ENCODE measurements at regions not wholly inside any gene's neighbourhood (a gene's known extent, or its start where the extent isn't known, plus 50 kb on each side); places are given as distances from the start of the nearest gene placed in this dataset.

- ATAC-seq = no peak
- TF ChIP-seq ZNF8 (CRISPR knock-in tag; IDR thresholded peaks at IDR 0.05) (no peak), ISL1 (CRISPR knock-in tag; IDR thresholded peaks at IDR 0.05) (no peak), RARB (CRISPR knock-in tag; IDR thresholded peaks at IDR 0.05) (no peak), ZFP30 (CRISPR knock-in tag; IDR thresholded peaks at IDR 0.05) (no peak), OSR1 (CRISPR knock-in tag; IDR thresholded peaks at IDR 0.05) (no peak)
- TF ChIP-seq, protein P1, sequence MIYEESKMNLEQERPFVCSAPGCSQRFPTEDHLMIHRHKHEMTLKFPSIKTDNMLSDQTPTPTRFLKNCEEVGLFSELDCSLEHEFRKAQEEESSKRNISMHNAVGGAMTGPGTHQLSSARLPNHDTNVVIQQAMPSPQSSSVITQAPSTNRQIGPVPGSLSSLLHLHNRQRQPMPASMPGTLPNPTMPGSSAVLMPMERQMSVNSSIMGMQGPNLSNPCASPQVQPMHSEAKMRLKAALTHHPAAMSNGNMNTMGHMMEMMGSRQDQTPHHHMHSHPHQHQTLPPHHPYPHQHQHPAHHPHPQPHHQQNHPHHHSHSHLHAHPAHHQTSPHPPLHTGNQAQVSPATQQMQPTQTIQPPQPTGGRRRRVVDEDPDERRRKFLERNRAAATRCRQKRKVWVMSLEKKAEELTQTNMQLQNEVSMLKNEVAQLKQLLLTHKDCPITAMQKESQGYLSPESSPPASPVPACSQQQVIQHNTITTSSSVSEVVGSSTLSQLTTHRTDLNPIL (CRISPR knock-in tag; IDR thresholded peaks at IDR 0.05; ENCODE audit: low read depth) = no peak
These were observed 95.8 kb downstream of the SLIT2 start for GRCh38 chr4:20347531-20347930.

GRCh38 chr4:20348411-20348810 is 96.7 kb downstream of the SLIT2 start:
- TF ChIP-seq GLIS3 (CRISPR knock-in tag; IDR thresholded peaks at IDR 0.05) (no peak), RARB (CRISPR knock-in tag; IDR thresholded peaks at IDR 0.05) (no peak), ZFP30 (CRISPR knock-in tag; IDR thresholded peaks at IDR 0.05) (no peak)

GRCh38 chr4:20351360-20352162 is 99.9 kb downstream of the SLIT2 start:
- ATAC-seq = no peak
- no peak for TF ChIP-seq ZNF70 (CRISPR knock-in tag; IDR thresholded peaks at IDR 0.05)
- no peak for TF ChIP-seq ZNF565 (CRISPR knock-in tag; conservative IDR thresholded peaks at IDR 0.05; ENCODE audit: low read depth)
- no peak for TF ChIP-seq ZFP30 (CRISPR knock-in tag; IDR thresholded peaks at IDR 0.05)
- TF ChIP-seq ZNF8 (CRISPR knock-in tag; IDR thresholded peaks at IDR 0.05) = no peak

More at GRCh38 chr4:20348411-20348810, 96.7 kb downstream of the SLIT2 start:
- ATAC-seq = no peak

- TF ChIP-seq BACH2 (CRISPR knock-in tag; IDR thresholded peaks at IDR 0.05; ENCODE audit: borderline replicate concordance) = no peak
- no peak for TF ChIP-seq SNAI2 (CRISPR knock-in tag; IDR thresholded peaks at IDR 0.05)
- no peak for TF ChIP-seq CSDC2 (CRISPR knock-in tag; IDR thresholded peaks at IDR 0.05)
- no peak for TF ChIP-seq ZFP3 (CRISPR knock-in tag; IDR thresholded peaks at IDR 0.05)
- TF ChIP-seq RARB (CRISPR knock-in tag; IDR thresholded peaks at IDR 0.05) = no peak
- no peak for TF ChIP-seq ESRRG (CRISPR knock-in tag; IDR thresholded peaks at IDR 0.05)
- no peak for TF ChIP-seq PPARA (CRISPR knock-in tag; IDR thresholded peaks at IDR 0.05; ENCODE audit: borderline replicate concordance)
- TF ChIP-seq ZNF70 (CRISPR knock-in tag; IDR thresholded peaks at IDR 0.05) = no peak
- TF ChIP-seq ZFP30 (CRISPR knock-in tag; IDR thresholded peaks at IDR 0.05) = no peak
- ATAC-seq = no peak
These were observed 100.4 kb downstream of the SLIT2 start for GRCh38 chr4:20352163-20352431.

DNA sequence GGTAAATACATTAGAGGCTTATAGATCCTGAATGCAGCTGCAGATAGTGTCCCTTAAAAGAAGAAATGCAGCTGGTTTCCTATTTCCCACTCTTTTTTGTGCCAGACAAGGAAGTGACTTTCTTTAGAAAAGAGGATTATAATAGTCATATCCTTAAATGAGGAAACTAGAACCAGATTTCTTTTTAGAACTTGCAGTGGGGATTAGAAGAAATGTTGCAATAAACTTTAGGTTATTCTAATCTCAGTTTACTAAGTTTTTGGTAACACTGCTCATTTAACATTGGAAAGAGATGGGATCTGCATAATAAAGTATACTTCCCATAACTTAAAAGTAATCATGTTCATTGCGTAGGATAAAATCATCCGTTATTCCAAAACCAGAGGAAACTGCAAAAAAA is 101.9 kb downstream of the SLIT2 start:
- ATAC-seq = no peak
- TF ChIP-seq ISL1 (CRISPR knock-in tag; IDR thresholded peaks at IDR 0.05) (no peak), ZNF70 (CRISPR knock-in tag; IDR thresholded peaks at IDR 0.05) (no peak), RARB (CRISPR knock-in tag; IDR thresholded peaks at IDR 0.05) (no peak), GLIS3 (CRISPR knock-in tag; IDR thresholded peaks at IDR 0.05) (no peak), CSDC2 (CRISPR knock-in tag; IDR thresholded peaks at IDR 0.05) (no peak), ZC3H10 (CRISPR knock-in tag; IDR thresholded peaks at IDR 0.05) (no peak), OSR1 (CRISPR knock-in tag; IDR thresholded peaks at IDR 0.05) (no peak), ARNTL (CRISPR knock-in tag; IDR thresholded peaks at IDR 0.05; ENCODE audit: borderline replicate concordance, low read depth) (no peak), PPARA (CRISPR knock-in tag; IDR thresholded peaks at IDR 0.05; ENCODE audit: borderline replicate concordance) (no peak), ZFP30 (CRISPR knock-in tag; IDR thresholded peaks at IDR 0.05) (no peak), SNAI2 (CRISPR knock-in tag; IDR thresholded peaks at IDR 0.05) (no peak), TCF4 (CRISPR knock-in tag; IDR thresholded peaks at IDR 0.05; ENCODE audit: borderline replicate concordance) (no peak), CSRNP3 (CRISPR knock-in tag; IDR thresholded peaks at IDR 0.05) (no peak), ZNF8 (CRISPR knock-in tag; IDR thresholded peaks at IDR 0.05) (no peak), ZFP3 (CRISPR knock-in tag; IDR thresholded peaks at IDR 0.05) (no peak), ESRRG (CRISPR knock-in tag; IDR thresholded peaks at IDR 0.05) (no peak)
- TF ChIP-seq, protein P2, sequence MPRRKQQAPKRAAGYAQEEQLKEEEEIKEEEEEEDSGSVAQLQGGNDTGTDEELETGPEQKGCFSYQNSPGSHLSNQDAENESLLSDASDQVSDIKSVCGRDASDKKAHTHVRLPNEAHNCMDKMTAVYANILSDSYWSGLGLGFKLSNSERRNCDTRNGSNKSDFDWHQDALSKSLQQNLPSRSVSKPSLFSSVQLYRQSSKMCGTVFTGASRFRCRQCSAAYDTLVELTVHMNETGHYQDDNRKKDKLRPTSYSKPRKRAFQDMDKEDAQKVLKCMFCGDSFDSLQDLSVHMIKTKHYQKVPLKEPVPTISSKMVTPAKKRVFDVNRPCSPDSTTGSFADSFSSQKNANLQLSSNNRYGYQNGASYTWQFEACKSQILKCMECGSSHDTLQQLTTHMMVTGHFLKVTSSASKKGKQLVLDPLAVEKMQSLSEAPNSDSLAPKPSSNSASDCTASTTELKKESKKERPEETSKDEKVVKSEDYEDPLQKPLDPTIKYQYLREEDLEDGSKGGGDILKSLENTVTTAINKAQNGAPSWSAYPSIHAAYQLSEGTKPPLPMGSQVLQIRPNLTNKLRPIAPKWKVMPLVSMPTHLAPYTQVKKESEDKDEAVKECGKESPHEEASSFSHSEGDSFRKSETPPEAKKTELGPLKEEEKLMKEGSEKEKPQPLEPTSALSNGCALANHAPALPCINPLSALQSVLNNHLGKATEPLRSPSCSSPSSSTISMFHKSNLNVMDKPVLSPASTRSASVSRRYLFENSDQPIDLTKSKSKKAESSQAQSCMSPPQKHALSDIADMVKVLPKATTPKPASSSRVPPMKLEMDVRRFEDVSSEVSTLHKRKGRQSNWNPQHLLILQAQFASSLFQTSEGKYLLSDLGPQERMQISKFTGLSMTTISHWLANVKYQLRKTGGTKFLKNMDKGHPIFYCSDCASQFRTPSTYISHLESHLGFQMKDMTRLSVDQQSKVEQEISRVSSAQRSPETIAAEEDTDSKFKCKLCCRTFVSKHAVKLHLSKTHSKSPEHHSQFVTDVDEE (CRISPR knock-in tag; IDR thresholded peaks at IDR 0.05) = no peak
- TF ChIP-seq, protein P3, sequence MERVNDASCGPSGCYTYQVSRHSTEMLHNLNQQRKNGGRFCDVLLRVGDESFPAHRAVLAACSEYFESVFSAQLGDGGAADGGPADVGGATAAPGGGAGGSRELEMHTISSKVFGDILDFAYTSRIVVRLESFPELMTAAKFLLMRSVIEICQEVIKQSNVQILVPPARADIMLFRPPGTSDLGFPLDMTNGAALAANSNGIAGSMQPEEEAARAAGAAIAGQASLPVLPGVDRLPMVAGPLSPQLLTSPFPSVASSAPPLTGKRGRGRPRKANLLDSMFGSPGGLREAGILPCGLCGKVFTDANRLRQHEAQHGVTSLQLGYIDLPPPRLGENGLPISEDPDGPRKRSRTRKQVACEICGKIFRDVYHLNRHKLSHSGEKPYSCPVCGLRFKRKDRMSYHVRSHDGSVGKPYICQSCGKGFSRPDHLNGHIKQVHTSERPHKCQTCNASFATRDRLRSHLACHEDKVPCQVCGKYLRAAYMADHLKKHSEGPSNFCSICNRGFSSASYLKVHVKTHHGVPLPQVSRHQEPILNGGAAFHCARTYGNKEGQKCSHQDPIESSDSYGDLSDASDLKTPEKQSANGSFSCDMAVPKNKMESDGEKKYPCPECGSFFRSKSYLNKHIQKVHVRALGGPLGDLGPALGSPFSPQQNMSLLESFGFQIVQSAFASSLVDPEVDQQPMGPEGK (CRISPR knock-in tag; IDR thresholded peaks at IDR 0.05; ENCODE audit: borderline replicate concordance) = no peak
- TF ChIP-seq, protein P1 (CRISPR knock-in tag; IDR thresholded peaks at IDR 0.05; ENCODE audit: low read depth) = no peak
